NCI-H2227 (cell line): ENCODE measurements at regions not wholly inside any gene's neighbourhood (a gene's known extent, or its start where the extent isn't known, plus 50 kb on each side); places are given as distances from the start of the nearest gene placed in this dataset.
"Not testable (repeated sequence)": the region's sequence is repeated elsewhere in the genome, so short reads cannot be mapped to it uniquely, and the experiment has no call there.

ENCODE experiments used
- DNase-seq: peaks from one replicate; lab custom pipeline; 2025; ENCODE audit not compliant: unreplicated experiment; lab: John Stamatoyannopoulos, UW

- DNase-seq = no peak
Observed at GRCh38 chr18:56445422-56445821, 193.0 kb downstream of the TXNL1 start.

GRCh38 chr18:56444201-56444600, 194.2 kb downstream of the TXNL1 start:
- no peak for DNase-seq

GRCh38 chr18:56443166-56443907, 195.1 kb downstream of the TXNL1 start:
- DNase-seq = no peak

GRCh38 chr18:56438480-56438879, 199.9 kb downstream of the TXNL1 start:
- not testable (repeated sequence) for DNase-seq

- DNase-seq = no peak
Observed at GRCh38 chr18:56436651-56437050, 201.7 kb downstream of the TXNL1 start.

GRCh38 chr18:56433919-56434318, 204.5 kb downstream of the TXNL1 start:
- DNase-seq = no peak

GRCh38 chr18:56431551-56431950, 206.8 kb downstream of the TXNL1 start:
- no peak for DNase-seq

- DNase-seq = no peak
Observed at GRCh38 chr18:56423626-56424025, 214.8 kb downstream of the TXNL1 start.

- DNase-seq = no peak
Observed at GRCh38 chr18:56421647-56422046, 216.7 kb downstream of the TXNL1 start.

- not testable (repeated sequence) for DNase-seq
Observed at GRCh38 chr18:56420868-56421267, 217.5 kb downstream of the TXNL1 start.

- no peak for DNase-seq
Observed at GRCh38 chr18:56414357-56414756, 224.0 kb downstream of the TXNL1 start.

- no peak for DNase-seq
Observed at GRCh38 chr18:56413862-56414261, 224.5 kb downstream of the TXNL1 start.

GRCh38 chr18:56412951-56413350, 225.4 kb downstream of the TXNL1 start:
- DNase-seq = no peak

GRCh38 chr18:56409736-56410135, 228.7 kb downstream of the TXNL1 start:
- DNase-seq = no peak

GRCh38 chr18:56407646-56408180, 230.7 kb downstream of the TXNL1 start:
- DNase-seq = no peak

- DNase-seq = no peak
Observed at GRCh38 chr18:56402872-56403516, 235.4 kb downstream of the TXNL1 start.

- no peak for DNase-seq
Observed at GRCh38 chr18:56393870-56394269, 244.5 kb downstream of the TXNL1 start.

- DNase-seq = no peak
Observed at GRCh38 chr18:56391931-56392590, 246.3 kb downstream of the TXNL1 start.

GRCh38 chr18:56390626-56391025, 247.8 kb downstream of the TXNL1 start:
- DNase-seq = no peak

- no peak for DNase-seq
Observed at GRCh38 chr18:56389190-56389589, 249.2 kb downstream of the TXNL1 start.

GRCh38 chr18:56388571-56388970, 249.8 kb downstream of the TXNL1 start:
- DNase-seq = no peak

GRCh38 chr18:56386856-56387255, 251.5 kb downstream of the TXNL1 start:
- DNase-seq = no peak
